ENCODE measurements at regions not wholly inside any gene's neighbourhood (a gene's known extent, or its start where the extent isn't known, plus 50 kb on each side); places are given as distances from the start of the nearest gene placed in this dataset.
A peak's percentile ranks its signal among the peaks of the same experiment; 100 is the strongest.
"Not testable (repeated sequence)": the region's sequence is repeated elsewhere in the genome, so short reads cannot be mapped to it uniquely, and the experiment has no call there.

GRCh38 chr10:28771580-28772090, 94.3 kb downstream of the BAMBI start:
- H3K27ac Mint-ChIP-seq; H3K4me1 Mint-ChIP-seq; H3K36me3 Mint-ChIP-seq; DNase-seq; H3K9me3 Mint-ChIP-seq; H3K4me3 Mint-ChIP-seq; H3K27me3 Mint-ChIP-seq; ATAC-seq (replicated peaks): not testable (repeated sequence)

GRCh38 chr10:28774051-28774995, 97.0 kb downstream of the BAMBI start:
- peaks cover 2 to 4% of the 10 kb centered on the region in 2 donors for H3K9me3 Mint-ChIP-seq
- H3K4me1 Mint-ChIP-seq = peaks cover 0 to 3% of the 10 kb centered on the region in 2 donors
- H3K27me3 Mint-ChIP-seq = peaks cover 4 to 6% of the 10 kb centered on the region in 2 donors
- ATAC-seq (replicated peaks) (no peak), DNase-seq (no peak)
- H3K4me3 Mint-ChIP-seq = no peak overlapping the region
- no peaks in the 10 kb centered on the region for H3K36me3 Mint-ChIP-seq
- H3K27ac Mint-ChIP-seq = no peak overlapping the region

- peaks cover 2 to 4% of the 10 kb centered on the region in 2 donors for H3K9me3 Mint-ChIP-seq
- no peak overlapping the region for H3K4me3 Mint-ChIP-seq
- DNase-seq = no peak
- no peak overlapping the region for H3K27ac Mint-ChIP-seq
- peaks cover 0 to 3% of the 10 kb centered on the region in 2 donors for H3K4me1 Mint-ChIP-seq
- no peak for ATAC-seq (replicated peaks)
- no peaks in the 10 kb centered on the region for H3K36me3 Mint-ChIP-seq
- peaks cover 4 to 6% of the 10 kb centered on the region in 2 donors for H3K27me3 Mint-ChIP-seq
Observed at GRCh38 chr10:28775773-28776172, 98.5 kb downstream of the BAMBI start.

GRCh38 chr10:28776519-28776918, 99.2 kb downstream of the BAMBI start:
- no peak for ATAC-seq (replicated peaks)
- Mint-ChIP-seq H3K27ac (no peak overlapping the region), H3K9me3 (no peaks in the 10 kb centered on the region)

GRCh38 chr10:28777911-28778310, 100.6 kb downstream of the BAMBI start:
- no peak for DNase-seq
- H3K4me1 Mint-ChIP-seq = peaks cover 0 to 3% of the 10 kb centered on the region in 2 donors
- H3K27me3 Mint-ChIP-seq = peaks cover 4 to 6% of the 10 kb centered on the region in 2 donors
- ATAC-seq (replicated peaks) = no peak
- no peaks in the 10 kb centered on the region for H3K9me3 Mint-ChIP-seq
- no peaks in the 10 kb centered on the region for H3K36me3 Mint-ChIP-seq
- no peak overlapping the region for H3K4me3 Mint-ChIP-seq
- no peak overlapping the region for H3K27ac Mint-ChIP-seq

More at GRCh38 chr10:28776519-28776918, 99.2 kb downstream of the BAMBI start:
- no peak for DNase-seq
- Mint-ChIP-seq H3K27me3 (peaks cover 4 to 6% of the 10 kb centered on the region in 2 donors), H3K4me3 (no peak overlapping the region), H3K4me1 (peaks cover 0 to 3% of the 10 kb centered on the region in 2 donors), H3K36me3 (no peaks in the 10 kb centered on the region)

- Mint-ChIP-seq H3K9me3 (no peaks in the 10 kb centered on the region), H3K4me3 (no peak overlapping the region), H3K27ac (no peak overlapping the region), H3K27me3 (peaks cover 4 to 12% of the 10 kb centered on the region in 2 donors), H3K36me3 (no peaks in the 10 kb centered on the region), H3K4me1 (peaks cover 0 to 3% of the 10 kb centered on the region in 2 donors)
- DNase-seq (no peak), ATAC-seq (replicated peaks) (no peak)
Observed at GRCh38 chr10:28778524-28778923, 101.2 kb downstream of the BAMBI start.

- Mint-ChIP-seq H3K4me3 (no peak overlapping the region), H3K4me1 (no peaks in the 10 kb centered on the region), H3K36me3 (no peaks in the 10 kb centered on the region), H3K27me3 (peaks cover 5 to 6% of the 10 kb centered on the region in 2 donors), H3K9me3 (no peaks in the 10 kb centered on the region), H3K27ac (no peak overlapping the region)
- DNase-seq (no peak), ATAC-seq (replicated peaks) (no peak)
Observed at GRCh38 chr10:28781296-28781695, 104.0 kb downstream of the BAMBI start.

GRCh38 chr10:28783087-28783486, 105.8 kb downstream of the BAMBI start:
- Mint-ChIP-seq H3K4me3 (no peak overlapping the region), H3K27ac (no peak overlapping the region), H3K27me3 (peaks cover 5 to 6% of the 10 kb centered on the region in 2 donors), H3K9me3 (no peaks in the 10 kb centered on the region), H3K4me1 (peaks cover 2 to 3% of the 10 kb centered on the region in 2 donors), H3K36me3 (no peaks in the 10 kb centered on the region)
- ATAC-seq (replicated peaks) (no peak), DNase-seq (no peak)

GRCh38 chr10:28785018-28785417, 107.7 kb downstream of the BAMBI start:
- peaks cover 5 to 6% of the 10 kb centered on the region in 2 donors for H3K27me3 Mint-ChIP-seq
- H3K4me1 Mint-ChIP-seq = peaks cover 12 to 22% of the 10 kb centered on the region in 2 donors
- no peak for ATAC-seq (replicated peaks)
- DNase-seq = no peak
- H3K36me3 Mint-ChIP-seq = no peaks in the 10 kb centered on the region
- no peaks in the 10 kb centered on the region for H3K9me3 Mint-ChIP-seq
- H3K27ac Mint-ChIP-seq = no peak overlapping the region
- H3K4me3 Mint-ChIP-seq = no peak overlapping the region

GRCh38 chr10:28788252-28788651, 110.9 kb downstream of the BAMBI start:
- H3K9me3 Mint-ChIP-seq = no peaks in the 10 kb centered on the region
- H3K4me1 Mint-ChIP-seq = peaks cover 12 to 22% of the 10 kb centered on the region in 2 donors
- H3K36me3 Mint-ChIP-seq = no peaks in the 10 kb centered on the region
- DNase-seq (peak; percentile 59), ATAC-seq (replicated peaks) (peak; percentile 97)
- peak overlapping the region; percentile 47 to 74 for H3K4me3 Mint-ChIP-seq
- H3K27ac Mint-ChIP-seq = peak overlapping the region; percentile 76
- H3K27me3 Mint-ChIP-seq = peaks cover 12 to 13% of the 10 kb centered on the region in 2 donors

- H3K27me3 Mint-ChIP-seq = peaks cover 10 to 13% of the 10 kb centered on the region in 2 donors
- H3K36me3 Mint-ChIP-seq = no peaks in the 10 kb centered on the region
- peak overlapping the region; percentile 47 to 74 for H3K4me3 Mint-ChIP-seq
- DNase-seq (no peak), ATAC-seq (replicated peaks) (no peak)
- H3K4me1 Mint-ChIP-seq = peaks cover 12 to 22% of the 10 kb centered on the region in 2 donors
- peaks cover 0 to under 1% of the 10 kb centered on the region in 2 donors for H3K9me3 Mint-ChIP-seq
- H3K27ac Mint-ChIP-seq = peak overlapping the region; percentile 76
Observed at GRCh38 chr10:28788762-28789161, 111.4 kb downstream of the BAMBI start.

- ATAC-seq (replicated peaks) (no peak), DNase-seq (no peak)
- Mint-ChIP-seq H3K4me3 (no peak overlapping the region), H3K27ac (no peak overlapping the region), H3K9me3 (peaks cover 0 to 1% of the 10 kb centered on the region in 2 donors), H3K4me1 (peaks cover 12 to 22% of the 10 kb centered on the region in 2 donors), H3K36me3 (no peaks in the 10 kb centered on the region), H3K27me3 (peaks cover 11 to 15% of the 10 kb centered on the region in 2 donors)
Observed at GRCh38 chr10:28790146-28790545, 112.8 kb downstream of the BAMBI start.

GRCh38 chr10:28793482-28793881, 116.2 kb downstream of the BAMBI start:
- Mint-ChIP-seq H3K4me1 (peaks cover 6 to 16% of the 10 kb centered on the region in 2 donors), H3K36me3 (no peaks in the 10 kb centered on the region), H3K4me3 (no peak overlapping the region)

GRCh38 chr10:28794986-28795385, 117.7 kb downstream of the BAMBI start:
- no peak for ATAC-seq (replicated peaks)
- no peak overlapping the region for H3K4me3 Mint-ChIP-seq
- H3K27me3 Mint-ChIP-seq = peaks cover 8 to 21% of the 10 kb centered on the region in 2 donors
- no peaks in the 10 kb centered on the region for H3K36me3 Mint-ChIP-seq
- H3K4me1 Mint-ChIP-seq = peaks cover 0 to under 1% of the 10 kb centered on the region in 2 donors
- no peak overlapping the region for H3K27ac Mint-ChIP-seq
- peaks cover 0 to 3% of the 10 kb centered on the region in 2 donors for H3K9me3 Mint-ChIP-seq
- DNase-seq = no peak

More at GRCh38 chr10:28793482-28793881, 116.2 kb downstream of the BAMBI start:
- DNase-seq (no peak), ATAC-seq (replicated peaks) (no peak)
- Mint-ChIP-seq H3K9me3 (peaks cover 0 to 3% of the 10 kb centered on the region in 2 donors), H3K27ac (no peak overlapping the region), H3K27me3 (peaks cover 8 to 15% of the 10 kb centered on the region in 2 donors)
